SK-N-SH (cell line): ENCODE measurements at regions not wholly inside any gene's neighbourhood (a gene's known extent, or its start where the extent isn't known, plus 50 kb on each side); places are given as distances from the start of the nearest gene placed in this dataset.
"Not testable (repeated sequence)": the region's sequence is repeated elsewhere in the genome, so short reads cannot be mapped to it uniquely, and the experiment has no call there.

Source experiments
- EP300 ChIP-seq, 2 experiments: IDR thresholded peaks; 2 replicates each; pipeline versions ENCODE4 v1.4.0 to v1.6.1; 2012; ENCODE audit warnings: borderline replicate concordance in 1 of 2, low read depth in 1 of 2, low read length in 1 of 2
- EZH2phosphoT487 ChIP-seq: fragments of 200-600 bp; sonication (generic); IDR thresholded peaks from 2 replicates; pipeline ENCODE4 v1.6.1; 2017; ENCODE audit warnings: low read depth, mixed run types, mild to moderate bottlenecking, antibody characterized with exemption, moderate library complexity, borderline replicate concordance
- FOSL2 ChIP-seq: IDR thresholded peaks from 2 replicates; pipeline ENCODE4 v1.4.0; 2012; ENCODE audit warnings: low read depth, mild to moderate bottlenecking, moderate library complexity, borderline replicate concordance
- FOXJ3 ChIP-seq: sonication (generic); formaldehyde crosslinking; IDR thresholded peaks from 2 replicates; pipeline ENCODE4 v1.5.1; 2020; ENCODE audit warnings: mild to moderate bottlenecking, missing genetic modification reagents
- NRF1 ChIP-seq: IDR thresholded peaks from 2 replicates; pipeline ENCODE4 v1.6.1; 2012; ENCODE audit warnings: low read depth, mild to moderate bottlenecking, low read length
- POLR2AphosphoS5 ChIP-seq: IDR thresholded peaks from 2 replicates; pipeline ENCODE4 v1.6.1; 2012; ENCODE audit warnings: low read depth, low read length
- TF ChIP-seq, protein P1 (sequence below): fragments of 200-600 bp; sonication (generic); IDR thresholded peaks from 2 replicates; pipeline ENCODE4 v1.6.1; 2017; ENCODE audit warnings: antibody characterized with exemption, mild to moderate bottlenecking, moderate library complexity
- TF ChIP-seq, protein P2 (sequence below): IDR thresholded peaks from 2 replicates; pipeline ENCODE4 v1.4.0; 2012; ENCODE audit warnings: low read depth

DNA sequence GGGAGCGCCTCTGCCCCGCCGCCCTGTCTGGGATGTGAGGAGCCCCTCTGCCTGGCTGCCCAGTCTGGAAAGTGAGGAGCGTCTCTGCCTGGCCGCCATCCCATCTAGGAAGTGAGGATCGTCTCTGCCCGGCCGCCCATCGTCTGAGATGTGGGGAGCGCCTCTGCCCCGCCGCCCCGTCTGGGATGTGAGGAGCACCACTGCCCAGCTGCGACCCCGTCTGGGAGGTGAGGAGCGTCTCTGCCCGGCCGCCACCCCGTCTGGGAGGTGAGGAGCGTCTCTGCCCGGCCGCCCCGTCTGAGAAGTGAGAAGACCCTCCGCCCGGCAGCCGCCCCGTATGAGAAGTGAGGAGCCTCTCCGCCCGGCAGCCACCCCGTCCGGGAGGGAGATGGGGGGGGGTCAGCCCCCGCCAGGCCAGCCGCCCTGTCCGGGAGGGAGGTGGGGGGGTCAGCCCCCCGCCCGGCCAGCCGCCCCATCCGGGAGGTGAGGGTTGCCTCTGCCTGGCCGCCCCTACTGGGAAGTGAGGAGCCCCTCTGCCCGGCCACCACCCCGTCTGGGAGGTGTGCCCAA, 65.2 kb upstream of the DHX40 start:
- TF ChIP-seq, protein P1, sequence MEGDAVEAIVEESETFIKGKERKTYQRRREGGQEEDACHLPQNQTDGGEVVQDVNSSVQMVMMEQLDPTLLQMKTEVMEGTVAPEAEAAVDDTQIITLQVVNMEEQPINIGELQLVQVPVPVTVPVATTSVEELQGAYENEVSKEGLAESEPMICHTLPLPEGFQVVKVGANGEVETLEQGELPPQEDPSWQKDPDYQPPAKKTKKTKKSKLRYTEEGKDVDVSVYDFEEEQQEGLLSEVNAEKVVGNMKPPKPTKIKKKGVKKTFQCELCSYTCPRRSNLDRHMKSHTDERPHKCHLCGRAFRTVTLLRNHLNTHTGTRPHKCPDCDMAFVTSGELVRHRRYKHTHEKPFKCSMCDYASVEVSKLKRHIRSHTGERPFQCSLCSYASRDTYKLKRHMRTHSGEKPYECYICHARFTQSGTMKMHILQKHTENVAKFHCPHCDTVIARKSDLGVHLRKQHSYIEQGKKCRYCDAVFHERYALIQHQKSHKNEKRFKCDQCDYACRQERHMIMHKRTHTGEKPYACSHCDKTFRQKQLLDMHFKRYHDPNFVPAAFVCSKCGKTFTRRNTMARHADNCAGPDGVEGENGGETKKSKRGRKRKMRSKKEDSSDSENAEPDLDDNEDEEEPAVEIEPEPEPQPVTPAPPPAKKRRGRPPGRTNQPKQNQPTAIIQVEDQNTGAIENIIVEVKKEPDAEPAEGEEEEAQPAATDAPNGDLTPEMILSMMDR = not testable (repeated sequence)
- not testable (repeated sequence) for TF ChIP-seq FOSL2; NRF1; EZH2phosphoT487; POLR2AphosphoS5; FOXJ3; EP300 (IDR thresholded peaks at IDR 0.05; ENCODE audit: borderline replicate concordance in 1 of 2, low read depth in 1 of 2, low read length in 1 of 2)
- TF ChIP-seq, protein P2, sequence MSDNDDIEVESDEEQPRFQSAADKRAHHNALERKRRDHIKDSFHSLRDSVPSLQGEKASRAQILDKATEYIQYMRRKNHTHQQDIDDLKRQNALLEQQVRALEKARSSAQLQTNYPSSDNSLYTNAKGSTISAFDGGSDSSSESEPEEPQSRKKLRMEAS = not testable (repeated sequence)
